GM18858 (cell line): ENCODE measurements at regions not wholly inside any gene's neighbourhood (a gene's known extent, or its start where the extent isn't known, plus 50 kb on each side); places are given as distances from the start of the nearest gene placed in this dataset.

Experiments
- ATAC-seq: cut with Tn5 transposase; IDR thresholded peaks from one replicate; pipeline ENCODE4 v1.9.1; 2021; ENCODE audit not compliant: unreplicated experiment

DNA sequence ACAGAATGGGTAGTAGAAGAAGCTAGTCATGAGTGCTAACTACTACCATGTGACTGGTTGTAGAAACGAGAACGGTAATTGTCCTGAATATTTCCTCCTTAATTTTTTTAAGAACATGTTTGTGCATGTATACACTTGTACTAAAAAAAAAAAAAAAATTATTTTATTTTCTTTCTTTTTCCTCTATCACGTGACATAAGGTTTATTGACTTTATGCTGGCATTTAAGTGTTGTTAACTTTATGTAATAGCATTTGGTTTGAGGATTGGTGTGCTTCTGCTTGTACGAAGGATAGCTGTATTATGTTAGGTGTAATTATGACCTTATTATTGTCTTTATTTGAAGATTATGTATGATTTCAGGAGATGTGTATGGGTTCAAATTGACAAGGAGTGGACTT, 349.1 kb upstream of the PTPRD start:
- ATAC-seq, result no peak

DNA sequence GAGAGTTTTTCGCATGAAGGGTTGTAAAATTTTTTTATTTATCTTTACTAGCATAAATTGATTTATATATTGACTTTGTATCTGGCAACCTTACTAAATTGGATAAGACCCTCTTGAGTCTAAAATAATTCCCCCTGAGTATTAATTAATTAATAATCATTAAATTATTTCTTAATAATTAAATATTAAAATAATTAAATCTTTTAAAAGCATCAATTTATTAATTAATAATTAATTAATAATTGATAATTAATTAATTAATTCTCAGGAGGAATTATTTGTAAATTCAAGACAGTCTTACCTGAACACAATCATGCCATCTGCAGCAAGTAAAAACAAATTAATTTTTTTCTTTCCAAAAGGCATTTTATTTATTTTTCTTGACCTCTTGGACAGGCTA, 370.4 kb upstream of the PTPRD start:
- no peak for ATAC-seq

DNA sequence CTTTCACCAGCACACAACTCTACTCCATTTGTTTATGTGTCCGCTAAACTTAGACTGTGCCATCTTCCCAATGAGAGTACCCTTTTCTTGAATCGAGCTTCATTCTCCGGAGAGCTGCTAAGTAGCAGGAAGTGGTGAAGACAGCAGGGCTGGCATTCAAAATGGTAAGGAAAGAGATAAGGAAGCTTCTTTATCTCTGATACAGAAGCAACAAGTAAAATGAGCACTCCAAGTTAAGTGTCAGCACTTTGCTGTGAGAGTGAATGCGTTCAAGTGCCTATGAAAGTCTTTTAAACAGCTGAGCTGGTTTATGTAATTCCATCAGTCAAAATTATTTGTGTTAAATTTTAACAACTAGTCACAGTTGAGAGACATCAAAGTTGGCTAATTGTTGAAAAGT, 386.8 kb upstream of the PTPRD start:
- ATAC-seq, result no peak

DNA sequence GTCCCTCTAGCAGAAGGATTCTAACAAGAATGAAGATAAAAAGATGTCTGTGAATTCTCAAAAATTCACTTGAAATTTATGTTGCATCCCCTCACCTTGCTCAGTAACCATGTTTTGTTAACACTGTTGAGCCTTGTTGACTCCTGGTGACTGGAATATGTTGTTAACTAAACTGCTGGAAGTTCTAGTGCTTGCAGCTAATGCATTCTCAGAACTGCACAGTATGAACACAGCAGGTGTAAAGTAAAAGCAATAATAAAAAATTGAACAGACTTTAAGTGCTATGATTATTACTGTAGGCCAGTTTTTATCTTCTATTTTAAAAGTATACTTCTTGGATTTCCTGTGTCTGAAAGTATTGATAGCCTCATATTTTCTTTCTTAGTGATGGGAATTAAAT, 388.7 kb upstream of the PTPRD start:
- no peak for ATAC-seq

DNA sequence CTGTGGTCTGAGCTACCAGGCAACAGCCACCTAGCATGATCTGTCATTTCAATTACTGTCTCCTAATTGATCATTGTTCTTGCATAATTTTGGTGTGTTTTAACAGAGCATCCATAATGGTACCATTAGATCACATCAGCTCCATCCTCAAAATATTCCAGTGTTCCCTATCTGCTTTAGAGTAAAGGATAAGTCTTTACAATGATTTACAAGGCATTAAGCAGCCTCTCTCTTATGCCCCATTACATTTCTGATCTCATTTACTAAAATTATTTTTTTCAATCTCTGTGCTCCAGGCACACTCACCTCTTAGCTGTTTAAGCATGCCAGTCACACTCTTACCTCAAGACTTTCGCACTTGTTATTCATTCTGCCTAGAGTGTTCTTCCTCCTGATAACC, 389.9 kb upstream of the PTPRD start:
- no peak for ATAC-seq

DNA sequence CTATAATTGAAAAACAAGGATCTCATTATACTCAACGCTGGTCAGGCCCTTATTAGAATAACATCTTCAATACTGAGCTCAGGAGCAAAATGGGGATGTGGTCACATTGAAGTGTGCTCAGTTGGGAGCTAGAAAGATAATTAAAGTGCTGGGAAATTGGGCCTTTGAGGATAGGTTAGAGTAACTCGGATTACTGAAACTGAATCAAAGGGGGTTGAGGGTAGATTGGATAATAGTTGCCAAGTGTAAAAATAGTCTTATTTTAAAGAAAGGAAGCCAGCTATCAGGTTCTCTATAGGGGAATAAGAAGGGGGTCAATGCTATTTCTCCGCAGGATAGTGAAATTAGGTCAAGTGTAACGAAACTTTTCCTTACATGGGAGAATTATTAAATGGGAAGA, 391.0 kb upstream of the PTPRD start:
- no peak for ATAC-seq

DNA sequence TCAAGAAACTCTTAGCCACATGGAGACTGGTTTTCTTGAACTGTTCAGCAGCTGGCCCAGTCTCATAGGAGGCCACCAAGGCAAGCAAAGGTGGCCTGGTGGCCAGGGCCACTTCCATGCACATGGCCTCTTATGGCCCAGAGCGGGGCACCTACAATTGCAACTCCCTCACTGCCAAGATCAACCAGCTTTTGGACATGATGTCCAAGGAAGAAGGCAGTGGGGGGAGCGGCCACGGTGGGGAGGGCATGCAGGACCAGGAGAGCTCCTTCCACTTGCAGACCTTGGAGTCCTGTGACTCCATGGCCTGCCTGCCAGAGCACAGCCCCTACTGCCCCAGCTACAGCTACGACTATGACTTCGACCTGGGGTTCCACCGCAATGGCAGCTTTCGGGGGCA, 398.9 kb upstream of the PTPRD start:
- no peak for ATAC-seq

DNA sequence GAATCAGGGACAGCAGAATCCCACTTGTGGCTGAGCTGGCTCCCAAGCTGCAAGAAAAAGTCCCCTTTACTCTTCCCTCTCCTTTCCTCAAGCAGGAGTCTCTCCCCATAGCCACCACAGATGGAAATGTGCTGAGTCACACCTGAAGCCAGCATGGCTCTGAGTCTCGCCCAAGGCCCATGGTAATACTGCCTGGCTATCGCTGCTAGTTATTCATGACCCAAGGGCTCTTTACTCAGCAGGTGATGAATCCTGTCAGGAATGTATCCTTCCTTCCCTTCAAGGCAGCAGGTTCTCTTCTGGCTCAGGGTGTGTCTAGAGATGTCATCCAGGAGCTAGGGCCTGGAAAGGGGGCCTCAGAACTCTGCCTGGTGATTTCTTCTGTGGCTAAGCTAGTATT, 403.3 kb upstream of the PTPRD start:
- no peak for ATAC-seq

DNA sequence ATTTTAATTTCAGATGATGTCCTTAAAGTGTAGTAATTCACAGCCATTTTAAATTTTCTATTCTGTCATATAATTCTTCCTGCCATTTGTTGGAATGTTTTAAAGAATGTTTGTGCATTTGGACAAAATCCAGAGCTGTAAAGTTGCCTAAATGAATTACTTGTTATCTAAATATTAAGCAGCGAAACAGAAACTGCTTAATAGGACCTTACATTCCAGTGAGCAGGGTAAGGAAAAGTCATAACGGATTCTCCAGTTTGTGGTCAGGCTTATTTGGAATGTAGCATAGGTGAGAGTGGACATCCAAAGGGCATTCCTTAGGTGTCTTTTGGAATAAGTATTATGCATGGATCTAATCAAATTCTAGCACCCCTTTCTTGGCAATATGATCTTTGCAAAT, 410.4 kb upstream of the PTPRD start:
- no peak for ATAC-seq

DNA sequence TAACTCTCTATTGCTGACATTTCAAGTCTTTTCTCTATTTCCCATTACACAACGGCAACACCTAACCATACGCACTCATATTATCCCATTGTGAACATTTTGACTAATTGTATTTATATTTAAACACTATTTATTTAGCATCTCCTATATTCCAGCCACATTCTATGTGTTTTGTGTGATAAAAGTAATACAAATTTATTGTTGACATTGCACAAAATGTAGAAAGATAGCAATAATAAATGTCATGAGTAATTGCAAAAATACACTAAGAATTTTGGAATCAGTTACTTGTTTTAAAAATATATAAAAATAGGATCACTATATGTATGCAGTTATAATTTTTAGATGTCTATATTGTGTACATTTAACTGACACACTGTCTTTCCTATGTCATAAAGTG, 413.0 kb upstream of the PTPRD start:
- no peak for ATAC-seq

DNA sequence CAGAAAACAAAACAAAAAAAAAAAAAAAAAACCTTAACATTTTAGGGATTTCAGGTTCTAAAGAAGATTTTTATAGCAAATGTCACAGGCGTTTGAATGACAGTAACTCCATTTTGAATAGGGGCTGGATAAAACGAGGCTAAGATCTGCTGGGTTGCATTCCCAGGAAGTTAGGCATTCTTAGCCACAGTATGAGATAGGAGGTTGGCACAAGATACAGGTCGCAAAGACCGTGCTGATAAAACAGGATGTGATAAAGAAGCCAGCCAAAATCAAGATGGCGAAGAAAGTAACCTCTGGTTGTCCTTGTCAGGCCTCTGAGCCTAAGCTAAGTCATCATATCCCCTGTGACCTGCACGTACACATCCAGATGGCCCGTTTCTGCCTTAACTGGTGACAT, 425.6 kb upstream of the PTPRD start:
- ATAC-seq, result no peak

DNA sequence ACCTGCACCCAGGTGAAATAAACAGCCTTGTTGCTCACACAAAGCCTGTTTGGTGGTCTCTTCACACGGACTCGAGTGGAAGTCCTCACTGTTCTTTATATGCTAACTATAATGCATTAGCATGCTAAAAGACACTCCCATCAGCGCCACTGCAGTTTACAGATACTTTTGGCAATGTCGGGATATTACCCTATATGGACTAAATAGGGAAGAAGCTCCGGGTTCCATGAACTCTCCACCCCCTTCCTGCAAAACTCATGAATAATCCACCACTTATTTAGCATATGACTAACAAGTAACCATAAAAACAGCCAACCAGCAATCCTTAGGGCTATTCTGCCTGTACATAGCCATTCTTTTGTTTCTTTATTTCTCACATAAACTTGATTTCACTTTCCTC, 426.2 kb upstream of the PTPRD start:
- ATAC-seq, result no peak

DNA sequence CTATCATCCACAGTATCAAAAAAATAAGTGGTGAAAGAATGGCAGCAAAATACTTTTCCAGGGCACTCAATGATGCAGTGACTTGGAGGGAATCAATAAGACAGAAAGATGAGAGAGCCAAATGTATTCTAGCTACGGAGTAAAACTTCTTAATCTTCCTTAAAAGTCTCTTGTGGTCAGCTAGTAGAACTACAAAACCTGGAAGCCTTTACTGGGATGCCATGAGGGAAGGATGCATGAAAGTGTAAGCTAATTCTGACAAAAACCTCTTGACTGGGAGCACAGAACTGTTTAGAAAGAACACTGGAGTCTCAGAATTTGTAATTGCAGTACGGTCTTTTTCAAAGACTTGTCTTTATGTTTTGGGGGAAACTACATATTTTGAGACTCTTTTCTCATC, 432.8 kb upstream of the PTPRD start:
- no peak for ATAC-seq

DNA sequence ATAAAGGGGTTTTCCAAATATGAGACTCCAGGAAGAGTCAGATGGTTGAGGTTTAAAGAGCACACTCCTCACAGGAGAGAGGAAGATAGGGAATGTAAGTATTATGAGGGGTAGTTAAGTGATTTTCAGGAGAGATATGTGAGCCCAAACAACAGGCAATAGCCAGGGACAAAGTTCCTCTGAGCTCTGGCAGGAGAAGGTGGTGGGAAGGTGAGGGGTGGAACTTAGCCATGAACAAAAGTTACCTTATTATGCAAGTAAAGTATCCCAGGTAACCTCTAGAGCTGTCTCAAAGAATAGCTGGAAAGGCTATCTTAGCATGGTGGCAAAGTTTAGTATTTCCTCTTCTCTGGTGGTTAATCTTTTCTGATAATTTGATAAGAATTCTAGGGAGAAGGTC, 450.5 kb upstream of the PTPRD start:
- no peak for ATAC-seq

DNA sequence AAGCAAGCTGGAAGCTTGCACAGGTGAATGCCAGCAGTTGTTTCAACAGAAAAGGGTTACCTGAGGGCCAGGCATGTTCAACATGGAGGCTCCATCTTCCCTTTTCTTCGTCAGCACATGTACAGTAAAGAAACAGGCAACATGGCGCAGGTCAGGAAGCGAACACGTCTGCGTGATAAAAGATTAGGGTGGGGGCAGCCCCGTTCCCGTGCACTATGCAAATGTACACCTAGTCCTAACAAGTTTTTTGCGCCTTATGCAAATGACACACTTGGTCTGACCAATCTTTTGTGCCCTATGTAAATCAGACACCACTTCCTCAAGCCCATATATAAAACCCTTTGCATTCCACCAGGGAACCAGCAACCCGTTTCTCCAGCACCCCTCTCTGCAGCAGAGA, 452.1 kb upstream of the PTPRD start:
- no peak for ATAC-seq

DNA sequence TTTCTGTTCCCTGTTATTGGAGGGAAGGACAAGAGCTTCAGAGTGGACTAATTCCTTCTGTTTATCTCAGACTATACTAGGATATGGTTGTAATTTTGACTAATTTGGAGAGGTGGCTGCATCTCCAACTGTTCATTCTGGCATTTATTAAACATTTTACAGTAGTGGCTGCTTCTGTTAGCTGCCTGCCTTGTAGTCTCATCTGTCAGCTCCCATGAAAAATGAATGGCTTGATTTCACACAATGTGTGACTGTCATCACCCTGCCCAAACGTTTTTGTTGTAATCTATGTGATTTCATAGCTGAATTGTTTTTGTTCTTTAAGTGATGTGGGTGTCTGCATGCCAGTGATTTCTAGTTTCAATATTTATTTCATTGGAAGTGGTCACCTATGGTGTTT, 459.4 kb upstream of the PTPRD start:
- ATAC-seq, result no peak

DNA sequence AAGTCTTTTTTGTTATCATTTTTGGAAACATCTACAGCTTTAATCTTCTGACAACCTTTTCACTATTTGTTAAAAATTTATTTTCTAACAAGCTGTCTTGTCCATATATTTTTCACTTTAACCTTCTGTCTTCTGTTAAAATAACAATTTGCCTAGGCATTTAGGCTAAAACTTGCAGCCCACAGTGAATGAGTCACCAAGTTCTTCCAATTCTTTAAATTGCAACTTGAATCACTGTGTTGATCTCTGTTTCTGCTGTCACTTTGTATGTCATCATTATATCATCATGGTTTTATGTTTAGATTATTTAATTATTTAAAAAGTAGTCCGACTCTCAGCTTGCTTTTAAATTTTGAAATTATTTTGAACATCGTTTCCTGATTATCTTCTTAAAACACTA, 473.8 kb upstream of the PTPRD start:
- ATAC-seq, result no peak

DNA sequence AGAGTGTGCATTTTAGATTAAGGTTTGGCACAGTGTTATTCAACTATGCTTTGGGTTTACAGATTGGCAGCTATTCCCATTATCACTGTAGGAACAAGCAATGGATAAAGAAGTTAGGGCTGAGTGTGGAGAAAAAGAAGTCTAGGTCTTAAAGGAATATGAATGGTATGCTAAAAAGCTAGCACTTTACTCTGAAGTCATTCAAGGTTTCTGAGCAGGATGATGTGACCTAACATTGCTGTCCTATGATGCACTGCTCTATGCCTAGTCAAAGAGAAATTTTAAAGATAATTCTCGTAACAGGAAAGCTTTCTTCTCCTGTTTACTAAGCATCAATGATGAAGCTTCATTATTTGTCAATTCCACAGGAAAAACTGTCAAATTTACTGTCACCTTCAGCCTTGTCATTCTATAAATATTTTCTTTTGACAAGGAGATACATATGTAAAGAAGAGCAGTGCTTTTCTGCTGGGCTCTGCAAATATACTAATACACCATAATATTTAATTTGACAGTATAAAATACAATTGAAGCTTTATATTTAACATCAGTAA, 476.1 kb upstream of the PTPRD start:
- no peak for ATAC-seq

DNA sequence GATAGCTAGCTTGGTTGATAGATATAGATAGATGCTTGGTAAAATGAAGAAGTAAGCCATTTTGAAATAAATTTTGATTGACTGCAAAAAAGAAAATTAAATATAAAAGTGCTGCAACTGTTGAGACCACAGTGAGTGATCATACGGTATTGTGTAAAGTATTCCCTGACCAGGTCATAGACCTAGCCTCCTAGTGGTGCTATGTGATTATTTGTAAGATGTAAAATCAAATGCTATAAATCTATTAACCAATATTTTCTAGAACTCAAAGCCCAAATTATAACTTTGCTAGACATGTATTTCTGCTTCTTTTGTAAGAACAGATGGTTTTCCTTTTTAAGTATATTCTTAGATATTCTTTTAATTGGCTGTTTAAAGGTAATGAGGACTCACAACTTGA, 480.2 kb upstream of the PTPRD start:
- ATAC-seq, result no peak

DNA sequence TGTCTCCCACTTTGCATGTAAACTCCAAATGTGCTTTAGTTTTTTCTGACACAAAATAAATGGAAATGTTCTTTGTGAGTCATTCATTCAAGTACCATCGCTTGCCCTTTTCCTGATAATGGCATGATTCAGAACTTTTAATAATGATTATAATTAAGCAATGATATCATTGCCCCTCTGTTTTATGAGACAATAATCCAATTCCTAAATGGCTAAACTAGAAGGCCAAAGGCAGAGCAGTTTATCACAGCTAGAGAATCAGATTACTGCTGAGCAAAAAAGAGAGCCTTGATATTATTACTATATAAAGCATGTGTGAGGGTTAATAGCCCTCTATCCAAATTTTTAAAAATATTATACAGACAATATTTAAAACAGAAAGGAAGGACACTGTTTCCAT, 484.2 kb upstream of the PTPRD start:
- no peak for ATAC-seq

DNA sequence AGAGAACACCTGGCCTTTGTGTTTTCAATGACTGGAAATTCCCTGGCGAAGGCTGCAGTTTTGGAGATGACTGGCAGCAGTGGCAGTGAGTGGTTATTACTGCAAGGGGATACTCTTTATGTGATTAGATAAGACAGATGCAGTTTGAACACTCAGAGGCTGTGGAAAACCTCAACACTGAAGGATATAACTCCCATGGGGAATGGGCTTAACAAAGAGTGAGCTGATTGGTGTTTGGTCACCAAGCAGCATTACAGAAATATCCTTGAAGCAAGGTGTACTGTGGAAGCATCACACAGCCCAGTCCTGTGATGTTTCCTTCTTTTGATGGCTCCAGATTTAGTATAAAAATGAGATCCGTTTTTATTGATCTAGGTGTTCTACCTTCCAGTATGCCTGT, 490.7 kb upstream of the PTPRD start:
- ATAC-seq, result no peak

DNA sequence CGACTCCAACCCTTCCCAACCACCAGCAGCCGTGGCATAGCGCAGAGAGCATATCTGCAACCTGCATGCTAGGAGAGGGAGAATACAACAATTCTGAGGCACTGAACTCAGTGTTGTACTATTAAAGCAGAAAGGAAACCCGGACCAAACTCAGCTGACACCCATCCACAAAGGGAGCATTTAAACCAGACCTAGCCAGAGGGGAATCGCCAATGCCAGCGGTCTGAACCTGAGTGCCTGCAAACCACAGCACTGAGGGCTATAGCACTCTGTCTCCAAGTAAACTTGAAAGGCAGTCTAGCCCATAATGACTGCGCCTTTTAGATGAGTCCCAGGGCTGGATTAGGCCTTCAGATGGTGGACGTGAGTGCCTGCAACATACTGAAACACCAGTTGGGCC, 494.4 kb upstream of the PTPRD start:
- no peak for ATAC-seq

DNA sequence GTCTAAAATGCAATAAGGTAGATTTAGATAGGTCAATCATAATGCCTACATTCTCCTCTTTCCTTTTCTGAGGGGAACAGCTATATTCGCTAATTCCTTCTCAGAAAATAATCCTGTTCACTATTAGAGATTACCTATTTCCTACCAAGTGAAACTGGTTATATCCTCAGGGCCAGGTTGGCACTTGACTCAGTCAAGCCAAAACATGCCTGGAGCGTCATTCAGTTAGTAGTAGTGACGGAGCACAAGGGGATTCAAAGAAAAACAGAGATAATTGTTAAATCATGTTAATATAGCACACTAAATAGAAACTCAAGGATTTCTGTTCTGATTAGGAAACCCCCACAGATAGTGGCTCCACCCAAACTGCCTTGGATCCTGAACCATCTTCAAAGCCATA, 515.4 kb upstream of the PTPRD start:
- no peak for ATAC-seq

DNA sequence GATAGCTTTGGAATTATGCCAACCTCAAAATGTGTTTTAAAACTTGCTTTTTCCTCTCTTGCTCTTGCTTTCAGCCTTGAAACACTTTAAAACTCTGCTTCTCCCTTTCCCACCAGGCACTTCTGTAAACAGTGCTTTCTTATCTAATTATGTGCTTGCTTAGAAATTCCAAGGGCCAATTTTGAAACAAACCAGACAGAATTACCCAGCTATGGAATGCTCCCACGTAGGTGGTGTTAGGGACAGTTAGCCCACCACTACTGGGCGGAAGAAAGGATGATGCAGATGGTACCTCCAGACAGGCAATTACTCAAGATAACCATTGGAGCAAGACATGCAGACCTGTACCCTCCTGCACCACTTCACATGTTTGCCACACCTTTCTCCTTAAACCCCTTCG, 523.0 kb upstream of the PTPRD start:
- no peak for ATAC-seq
